ENCODE measurements at regions not wholly inside any gene's neighbourhood (a gene's known extent, or its start where the extent isn't known, plus 50 kb on each side); places are given as distances from the start of the nearest gene placed in this dataset.

- H3K36me3 ChIP-seq (ENCODE audit: control insufficient read depth, insufficient read depth, low read length): no peaks in the 10 kb centered on the region
- H3K4me3 ChIP-seq (ENCODE audit: low read depth, low read length): no peak overlapping the region
- no peak overlapping the region for H3K9ac ChIP-seq (ENCODE audit: low read depth, low read length)
- peaks cover 35% of the 10 kb centered on the region for H3K9me3 ChIP-seq (ENCODE audit: control insufficient read depth, insufficient read depth, low read length)
- H3K27me3 ChIP-seq (ENCODE audit: control insufficient read depth, insufficient read depth, low read length): no peaks in the 10 kb centered on the region
- H3K4me1 ChIP-seq (ENCODE audit: control insufficient read depth, insufficient read depth, low read length): no peaks in the 10 kb centered on the region
- no peak overlapping the region for H3K27ac ChIP-seq (ENCODE audit: low read depth, low read length)
Observed at GRCh38 chr11:104488561-104488960, 324.6 kb upstream of the PDGFD start.

- no peaks in the 10 kb centered on the region for H3K27me3 ChIP-seq (ENCODE audit: control insufficient read depth, insufficient read depth, low read length)
- H3K9ac ChIP-seq (ENCODE audit: low read depth, low read length): no peak overlapping the region
- H3K4me1 ChIP-seq (ENCODE audit: control insufficient read depth, insufficient read depth, low read length): no peaks in the 10 kb centered on the region
- H3K27ac ChIP-seq (ENCODE audit: low read depth, low read length): no peak overlapping the region
- no peaks in the 10 kb centered on the region for H3K36me3 ChIP-seq (ENCODE audit: control insufficient read depth, insufficient read depth, low read length)
- H3K9me3 ChIP-seq (ENCODE audit: control insufficient read depth, insufficient read depth, low read length): peaks cover 35% of the 10 kb centered on the region
- no peak overlapping the region for H3K4me3 ChIP-seq (ENCODE audit: low read depth, low read length)
Observed at GRCh38 chr11:104487046-104487806, 323.3 kb upstream of the PDGFD start.

GRCh38 chr11:104484804-104485554 is 321.0 kb upstream of the PDGFD start:
- Histone ChIP-seq H3K36me3 (ENCODE audit: control insufficient read depth, insufficient read depth, low read length) (no peaks in the 10 kb centered on the region), H3K4me3 (ENCODE audit: low read depth, low read length) (no peak overlapping the region), H3K9me3 (ENCODE audit: control insufficient read depth, insufficient read depth, low read length) (peaks cover 23% of the 10 kb centered on the region), H3K27ac (ENCODE audit: low read depth, low read length) (no peak overlapping the region), H3K4me1 (ENCODE audit: control insufficient read depth, insufficient read depth, low read length) (no peaks in the 10 kb centered on the region), H3K9ac (ENCODE audit: low read depth, low read length) (no peak overlapping the region), H3K27me3 (ENCODE audit: control insufficient read depth, insufficient read depth, low read length) (no peaks in the 10 kb centered on the region)

DNA sequence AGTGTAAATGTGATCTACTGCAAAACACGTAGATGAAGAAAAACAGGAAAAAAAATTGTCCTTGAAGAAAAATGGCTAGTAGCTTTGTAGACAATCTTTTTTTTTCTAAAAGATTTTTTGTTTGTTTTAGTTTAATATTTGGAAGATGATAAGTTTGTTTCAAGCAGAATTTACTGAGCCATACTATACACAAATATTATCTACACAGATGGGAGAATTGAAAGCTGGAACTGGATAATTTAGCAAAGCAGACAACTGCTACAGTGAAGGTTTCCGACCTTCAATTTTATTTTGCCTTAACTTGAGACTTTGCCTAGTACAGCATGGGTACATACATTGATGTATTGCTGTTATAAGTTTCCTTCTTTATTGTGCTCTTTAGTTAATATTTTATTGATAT is 313.0 kb upstream of the PDGFD start:
- no peak overlapping the region for H3K4me3 ChIP-seq (ENCODE audit: low read depth, low read length)
- no peak overlapping the region for H3K27ac ChIP-seq (ENCODE audit: low read depth, low read length)
- no peaks in the 10 kb centered on the region for H3K27me3 ChIP-seq (ENCODE audit: control insufficient read depth, insufficient read depth, low read length)
- no peaks in the 10 kb centered on the region for H3K36me3 ChIP-seq (ENCODE audit: control insufficient read depth, insufficient read depth, low read length)
- no peak overlapping the region for H3K9ac ChIP-seq (ENCODE audit: low read depth, low read length)
- no peaks in the 10 kb centered on the region for H3K4me1 ChIP-seq (ENCODE audit: control insufficient read depth, insufficient read depth, low read length)
- 0 out of 2 replicates have a peak, but pooled peaks cover 1% of the 10 kb centered on the region for H3K9me3 ChIP-seq (ENCODE audit: control insufficient read depth, insufficient read depth, low read length)

GRCh38 chr11:104476454-104476853 is 312.5 kb upstream of the PDGFD start:
- Histone ChIP-seq H3K27ac (ENCODE audit: low read depth, low read length) (no peak overlapping the region), H3K36me3 (ENCODE audit: control insufficient read depth, insufficient read depth, low read length) (no peaks in the 10 kb centered on the region), H3K27me3 (ENCODE audit: control insufficient read depth, insufficient read depth, low read length) (no peaks in the 10 kb centered on the region), H3K4me1 (ENCODE audit: control insufficient read depth, insufficient read depth, low read length) (no peaks in the 10 kb centered on the region), H3K9ac (ENCODE audit: low read depth, low read length) (no peak overlapping the region), H3K4me3 (ENCODE audit: low read depth, low read length) (no peak overlapping the region), H3K9me3 (ENCODE audit: control insufficient read depth, insufficient read depth, low read length) (no peaks in the 10 kb centered on the region)

DNA sequence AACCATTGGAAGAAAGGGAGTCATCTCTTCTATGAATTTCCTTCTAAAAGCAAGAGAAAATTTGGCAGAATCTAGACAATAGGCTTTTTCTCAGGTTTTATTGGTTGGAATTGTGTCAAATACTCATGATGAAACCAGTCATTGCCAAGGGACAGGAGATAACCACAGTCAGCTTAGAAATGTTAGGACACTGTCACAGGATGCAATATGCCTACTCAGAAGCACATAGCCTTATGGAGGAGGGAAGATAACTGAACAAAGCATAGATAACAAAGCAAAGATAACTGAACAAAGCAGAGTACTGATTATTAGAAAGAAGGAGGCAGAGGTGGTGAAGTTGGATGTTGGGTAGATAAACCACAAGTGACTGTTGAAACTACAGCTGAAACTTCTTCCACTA is 303.5 kb upstream of the PDGFD start:
- Histone ChIP-seq H3K27ac (ENCODE audit: low read depth, low read length) (no peak overlapping the region), H3K4me3 (ENCODE audit: low read depth, low read length) (no peak overlapping the region), H3K36me3 (ENCODE audit: control insufficient read depth, insufficient read depth, low read length) (no peaks in the 10 kb centered on the region), H3K4me1 (ENCODE audit: control insufficient read depth, insufficient read depth, low read length) (no peaks in the 10 kb centered on the region), H3K9ac (ENCODE audit: low read depth, low read length) (no peak overlapping the region), H3K27me3 (ENCODE audit: control insufficient read depth, insufficient read depth, low read length) (no peaks in the 10 kb centered on the region), H3K9me3 (ENCODE audit: control insufficient read depth, insufficient read depth, low read length) (no peaks in the 10 kb centered on the region)

- H3K4me3 ChIP-seq (ENCODE audit: low read depth, low read length): no peak overlapping the region
- H3K4me1 ChIP-seq (ENCODE audit: control insufficient read depth, insufficient read depth, low read length): no peaks in the 10 kb centered on the region
- no peak overlapping the region for H3K9ac ChIP-seq (ENCODE audit: low read depth, low read length)
- no peaks in the 10 kb centered on the region for H3K36me3 ChIP-seq (ENCODE audit: control insufficient read depth, insufficient read depth, low read length)
- H3K27me3 ChIP-seq (ENCODE audit: control insufficient read depth, insufficient read depth, low read length): no peaks in the 10 kb centered on the region
- no peak overlapping the region for H3K27ac ChIP-seq (ENCODE audit: low read depth, low read length)
- no peaks in the 10 kb centered on the region for H3K9me3 ChIP-seq (ENCODE audit: control insufficient read depth, insufficient read depth, low read length)
Observed at GRCh38 chr11:104465321-104465720, 301.4 kb upstream of the PDGFD start.

- Histone ChIP-seq H3K36me3 (ENCODE audit: control insufficient read depth, insufficient read depth, low read length) (no peaks in the 10 kb centered on the region), H3K4me3 (ENCODE audit: low read depth, low read length) (no peak overlapping the region), H3K4me1 (ENCODE audit: control insufficient read depth, insufficient read depth, low read length) (no peaks in the 10 kb centered on the region), H3K9ac (ENCODE audit: low read depth, low read length) (no peak overlapping the region), H3K27me3 (ENCODE audit: control insufficient read depth, insufficient read depth, low read length) (no peaks in the 10 kb centered on the region), H3K27ac (ENCODE audit: low read depth, low read length) (no peak overlapping the region), H3K9me3 (ENCODE audit: control insufficient read depth, insufficient read depth, low read length) (no peaks in the 10 kb centered on the region)
Observed at GRCh38 chr11:104464691-104465090, 300.7 kb upstream of the PDGFD start.

DNA sequence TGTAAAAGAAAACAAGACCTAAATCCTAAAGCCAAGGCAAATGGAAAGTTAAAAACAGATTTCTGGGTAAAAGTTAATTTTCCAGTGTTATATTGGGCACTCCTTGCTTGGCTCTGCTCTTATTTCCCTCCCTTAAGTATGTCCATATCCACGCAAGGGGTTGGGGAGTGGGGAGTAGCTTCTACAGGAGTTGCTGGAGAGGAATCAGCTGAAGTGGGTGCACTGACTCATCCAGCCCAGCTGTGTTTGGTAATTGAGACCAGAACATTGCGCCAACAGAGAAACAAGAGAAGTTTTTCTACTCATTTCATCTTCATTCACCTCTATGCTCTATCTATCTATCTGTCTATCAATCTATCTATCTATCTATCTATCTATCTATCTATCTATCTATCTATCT is 298.4 kb upstream of the PDGFD start:
- Histone ChIP-seq H3K27me3 (ENCODE audit: control insufficient read depth, insufficient read depth, low read length) (no peaks in the 10 kb centered on the region), H3K4me3 (ENCODE audit: low read depth, low read length) (no peak overlapping the region), H3K9ac (ENCODE audit: low read depth, low read length) (no peak overlapping the region), H3K9me3 (ENCODE audit: control insufficient read depth, insufficient read depth, low read length) (no peaks in the 10 kb centered on the region), H3K4me1 (ENCODE audit: control insufficient read depth, insufficient read depth, low read length) (no peaks in the 10 kb centered on the region), H3K27ac (ENCODE audit: low read depth, low read length) (no peak overlapping the region), H3K36me3 (ENCODE audit: control insufficient read depth, insufficient read depth, low read length) (no peaks in the 10 kb centered on the region)

- Histone ChIP-seq H3K27me3 (ENCODE audit: control insufficient read depth, insufficient read depth, low read length) (no peaks in the 10 kb centered on the region), H3K4me3 (ENCODE audit: low read depth, low read length) (no peak overlapping the region), H3K27ac (ENCODE audit: low read depth, low read length) (no peak overlapping the region), H3K4me1 (ENCODE audit: control insufficient read depth, insufficient read depth, low read length) (no peaks in the 10 kb centered on the region), H3K36me3 (ENCODE audit: control insufficient read depth, insufficient read depth, low read length) (no peaks in the 10 kb centered on the region), H3K9ac (ENCODE audit: low read depth, low read length) (no peak overlapping the region), H3K9me3 (ENCODE audit: control insufficient read depth, insufficient read depth, low read length) (no peaks in the 10 kb centered on the region)
Observed at GRCh38 chr11:104451197-104451893, 287.4 kb upstream of the PDGFD start.

DNA sequence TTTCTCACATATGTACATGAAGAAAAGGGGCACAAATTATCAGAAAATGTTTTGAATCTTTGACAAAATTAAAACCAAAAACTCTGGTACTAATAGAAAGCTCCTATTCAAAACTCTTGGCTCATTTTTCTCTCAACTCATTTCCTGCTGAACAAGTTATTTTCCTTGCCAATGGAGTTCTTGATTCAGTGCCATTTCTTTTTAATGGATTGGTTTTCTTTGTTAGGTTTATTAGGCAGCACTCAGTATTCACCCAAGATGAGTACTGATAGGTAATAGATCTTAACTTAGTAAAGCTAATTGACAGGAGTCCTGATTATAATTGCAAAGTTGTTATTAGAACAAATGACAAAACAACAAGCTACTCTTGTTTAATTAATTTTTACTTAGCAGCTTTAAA is 279.4 kb upstream of the PDGFD start:
- peaks cover 12% of the 10 kb centered on the region; the same call in 1 of the 2 replicates for H3K4me1 ChIP-seq (ENCODE audit: control insufficient read depth, insufficient read depth, low read length)
- no peaks in the 10 kb centered on the region for H3K27me3 ChIP-seq (ENCODE audit: control insufficient read depth, insufficient read depth, low read length)
- H3K9me3 ChIP-seq (ENCODE audit: control insufficient read depth, insufficient read depth, low read length): no peaks in the 10 kb centered on the region
- H3K27ac ChIP-seq (ENCODE audit: low read depth, low read length): no peak overlapping the region
- no peaks in the 10 kb centered on the region for H3K36me3 ChIP-seq (ENCODE audit: control insufficient read depth, insufficient read depth, low read length)
- no peak overlapping the region for H3K4me3 ChIP-seq (ENCODE audit: low read depth, low read length)
- no peak overlapping the region for H3K9ac ChIP-seq (ENCODE audit: low read depth, low read length)
